Skeletal muscle tissue (tissue), 3 donors: ENCODE measurements at regions not wholly inside any gene's neighbourhood (a gene's known extent, or its start where the extent isn't known, plus 50 kb on each side); places are given as distances from the start of the nearest gene placed in this dataset.
"Not testable (repeated sequence)": the region's sequence is repeated elsewhere in the genome, so short reads cannot be mapped to it uniquely, and the experiment has no call there.

Experiments used
- H3K27ac ChIP-seq: one replicate; pipeline ENCODE4 v1.7.0; 2013; ENCODE audit warnings: mild to moderate bottlenecking, low read depth, low read length, inconsistent platforms
- H3K27me3 ChIP-seq, 3 donors: one replicate each; pipeline ENCODE4 v1.7.0; 2013; ENCODE audit warnings: low read length in 3 of 3; ENCODE audit not compliant: control insufficient read depth in 3 of 3, insufficient read depth in 3 of 3
- H3K36me3 ChIP-seq, 3 donors: one replicate each; pipeline ENCODE4 v1.7.0; 2013; ENCODE audit warnings: low read length in 3 of 3; ENCODE audit not compliant: control insufficient read depth in 3 of 3, insufficient read depth in 3 of 3
- H3K4me1 ChIP-seq, 3 donors: one replicate each; pipeline ENCODE4 v1.7.0; 2013; ENCODE audit warnings: low read length in 3 of 3, mild to moderate bottlenecking in 3 of 3; ENCODE audit not compliant: control insufficient read depth in 3 of 3, insufficient read depth in 3 of 3
- H3K4me3 ChIP-seq, 3 donors: one replicate each; pipeline ENCODE4 v1.7.0; 2013; ENCODE audit warnings: low read length in 3 of 3
- H3K9ac ChIP-seq, 3 donors: one replicate each; pipeline ENCODE4 v1.7.0; 2013; ENCODE audit warnings: low read length in 3 of 3, mild to moderate bottlenecking in 3 of 3, moderate library complexity in 2 of 3, low read depth in 1 of 3
- H3K9me3 ChIP-seq, 3 donors: one replicate each; pipeline ENCODE4 v1.7.0; 2013; ENCODE audit warnings: low read length in 3 of 3; ENCODE audit not compliant: control insufficient read depth in 3 of 3
- donor health status: Osteomylitis.

DNA sequence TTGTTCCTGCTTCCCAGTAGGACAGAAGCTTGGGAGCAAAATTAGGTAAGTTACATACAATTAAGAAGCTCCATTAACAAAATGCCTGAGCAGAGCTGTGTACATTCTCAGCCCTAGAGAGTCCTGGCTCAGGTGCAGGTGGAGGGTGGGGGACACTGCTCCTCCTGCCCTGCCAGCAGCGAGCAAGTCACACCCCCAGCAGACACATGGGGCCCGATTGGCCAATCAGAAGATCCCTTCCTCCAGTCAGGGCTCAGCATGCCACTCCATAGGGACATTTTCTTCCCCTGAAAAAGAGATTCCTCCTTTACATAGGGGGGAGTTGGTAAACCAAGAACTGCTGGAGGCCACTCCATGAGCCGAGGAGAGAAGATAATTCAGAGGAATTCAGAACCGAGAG lies 62.1 kb downstream of the PLXNA1 start:
- no peak overlapping the region for H3K4me3 ChIP-seq
- H3K36me3 ChIP-seq = no peaks in the 10 kb centered on the region
- peaks cover 0 to 3% (median under 1%) of the 10 kb centered on the region in 3 donors for H3K27me3 ChIP-seq
- peaks cover 0 to 4% (median 3%) of the 10 kb centered on the region in 3 donors for H3K4me1 ChIP-seq
- H3K9ac ChIP-seq = no peak overlapping the region
- H3K9me3 ChIP-seq = no peaks in the 10 kb centered on the region
- no peak overlapping the region for H3K27ac ChIP-seq

DNA sequence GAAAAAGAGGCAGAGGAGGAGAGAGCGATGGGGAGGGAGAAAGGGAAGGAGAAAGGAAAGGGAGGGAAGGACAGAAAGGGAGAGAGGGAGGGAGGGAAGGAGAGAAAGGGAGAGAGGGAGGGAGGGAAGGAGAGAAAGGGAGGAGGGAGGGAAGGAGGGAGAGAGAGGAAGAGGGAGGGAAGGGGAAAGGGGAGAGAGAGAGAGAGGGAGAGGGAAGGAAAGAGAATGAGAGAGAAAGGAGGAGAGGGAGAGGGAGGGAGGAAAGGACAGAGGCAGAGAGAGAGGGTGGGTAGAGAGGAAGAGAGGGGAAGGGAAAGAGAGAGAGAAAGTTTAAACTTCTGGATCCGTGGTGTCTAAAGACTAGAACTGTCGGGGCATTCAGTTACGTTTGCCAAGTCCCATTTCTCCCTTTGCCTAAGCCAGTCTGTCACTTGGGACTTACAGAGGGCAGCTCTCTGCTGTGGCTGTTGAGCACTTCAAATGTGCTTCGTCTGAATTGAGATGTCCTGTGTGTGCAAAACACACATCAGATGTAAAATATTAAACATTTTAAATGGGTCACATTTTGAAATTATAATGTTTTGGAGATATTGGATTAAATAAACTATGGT lies 62.6 kb downstream of the PLXNA1 start:
- Histone ChIP-seq H3K4me3 (no peak overlapping the region), H3K9ac (no peak overlapping the region), H3K9me3 (no peaks in the 10 kb centered on the region), H3K36me3 (no peaks in the 10 kb centered on the region), H3K27me3 (peaks cover 3 to 5% (median 4%) of the 10 kb centered on the region in 3 donors), H3K4me1 (peaks cover 0 to 4% (median 3%) of the 10 kb centered on the region in 3 donors), H3K27ac (no peak overlapping the region)

DNA sequence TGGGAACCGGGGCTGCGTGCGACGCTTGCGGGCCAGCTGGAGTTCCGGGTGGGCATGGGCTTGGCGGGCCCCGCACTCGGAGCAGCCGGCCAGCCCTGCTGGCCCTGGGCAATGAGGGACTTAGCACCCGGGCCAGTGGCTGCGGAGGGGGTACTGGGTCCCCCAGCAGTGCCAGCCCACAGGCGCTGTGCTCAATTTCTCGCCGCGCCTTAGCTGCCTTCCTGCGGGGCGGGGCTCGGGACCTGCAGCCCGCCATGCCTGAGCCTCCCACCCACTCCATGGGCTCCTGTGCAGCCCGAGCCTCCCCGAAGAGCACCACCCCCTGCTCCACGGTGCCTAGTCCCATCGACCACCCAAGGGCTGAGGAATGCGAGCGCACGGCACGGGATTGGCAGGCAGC lies 63.8 kb downstream of the PLXNA1 start:
- not testable (repeated sequence) for H3K4me3 ChIP-seq, H3K27ac ChIP-seq, H3K36me3 ChIP-seq, H3K9ac ChIP-seq, H3K9me3 ChIP-seq, H3K4me1 ChIP-seq, H3K27me3 ChIP-seq

DNA sequence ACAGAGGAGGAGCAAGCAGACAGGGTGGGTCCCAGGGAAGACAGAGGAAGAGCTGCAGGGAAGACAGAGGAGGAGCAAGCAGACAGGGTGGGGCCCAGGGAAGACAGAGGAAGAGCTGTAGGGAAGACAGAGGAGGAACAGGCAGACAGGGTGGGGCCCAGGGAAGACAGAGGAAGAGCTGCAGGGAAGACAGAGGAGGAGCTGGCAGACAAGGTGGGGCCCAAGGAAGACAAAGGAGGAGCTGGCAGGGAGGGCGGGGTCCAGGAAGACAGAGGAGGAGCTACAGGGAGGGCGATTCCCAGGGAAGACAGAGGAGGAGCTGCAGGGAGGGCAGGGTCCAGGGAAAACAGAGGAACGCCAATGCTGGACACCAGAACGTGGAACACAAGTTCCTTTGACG lies 66.5 kb downstream of the PLXNA1 start:
- Histone ChIP-seq H3K4me3 (no peak overlapping the region), H3K27me3 (peaks cover 3 to 5% (median 4%) of the 10 kb centered on the region in 3 donors), H3K36me3 (no peaks in the 10 kb centered on the region), H3K27ac (no peak overlapping the region), H3K9me3 (no peaks in the 10 kb centered on the region), H3K9ac (no peak overlapping the region), H3K4me1 (peaks cover 14 to 22% (median 20%) of the 10 kb centered on the region in 3 donors)

DNA sequence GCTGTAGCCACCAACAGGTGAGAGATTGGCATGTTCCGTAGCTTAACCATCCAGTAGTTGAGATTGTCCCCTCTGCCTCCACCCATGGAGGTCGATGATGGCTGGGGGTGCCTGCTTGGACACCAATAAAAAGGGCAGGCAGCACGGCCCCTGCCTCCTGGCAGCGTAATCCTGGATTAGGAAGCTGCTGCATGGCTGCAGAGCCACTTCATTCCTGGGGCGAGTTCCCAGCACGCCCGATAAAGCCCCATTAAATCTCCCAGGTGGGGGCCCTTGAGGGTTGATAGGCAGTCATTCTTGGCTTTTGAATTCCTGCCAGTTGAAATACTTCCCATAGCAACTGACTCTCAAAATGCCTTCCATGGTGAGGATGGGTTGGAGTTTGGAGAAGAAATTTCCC lies 67.8 kb downstream of the PLXNA1 start:
- H3K27me3 ChIP-seq = peaks cover 3 to 5% (median 4%) of the 10 kb centered on the region in 3 donors

DNA sequence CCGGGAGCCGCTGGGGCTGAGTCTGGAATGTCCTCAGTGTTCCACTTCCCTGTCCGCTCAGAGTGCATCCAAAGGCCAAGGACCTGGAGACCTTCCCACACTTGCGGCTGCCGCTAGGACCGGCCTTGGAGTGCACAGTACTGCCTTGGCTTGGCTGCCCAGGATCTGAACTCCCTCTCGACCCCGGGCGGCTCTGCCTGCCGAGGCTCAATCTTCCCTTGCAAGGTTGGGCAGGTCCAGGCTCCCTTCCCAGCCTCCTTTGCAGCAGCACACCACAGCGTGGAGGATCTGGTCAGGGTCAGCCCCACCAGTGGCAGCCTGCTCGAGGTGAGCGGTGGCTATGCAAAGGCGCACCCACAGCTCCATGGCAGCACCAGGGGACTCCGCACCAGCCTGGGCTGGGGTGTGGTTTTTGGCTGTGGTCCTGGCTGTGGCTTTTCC lies 69.2 kb downstream of the PLXNA1 start:
- Histone ChIP-seq H3K36me3 (no peaks in the 10 kb centered on the region), H3K4me1 (peaks cover 14 to 20% (median 18%) of the 10 kb centered on the region in 3 donors), H3K9me3 (peaks cover 0 to 2% (median 2%) of the 10 kb centered on the region in 3 donors), H3K27ac (no peak overlapping the region), H3K9ac (no peak overlapping the region), H3K4me3 (peak overlapping the region in 2 of 3 donors; percentile 6 to 23), H3K27me3 (peaks cover 3 to 5% (median 4%) of the 10 kb centered on the region in 3 donors)

More for the DNA sequence above, 67.8 kb downstream of the PLXNA1 start:
- Histone ChIP-seq H3K36me3 (no peaks in the 10 kb centered on the region), H3K27ac (no peak overlapping the region), H3K4me1 (peaks cover 14 to 20% (median 19%) of the 10 kb centered on the region in 3 donors), H3K9me3 (no peaks in the 10 kb centered on the region), H3K9ac (no peak overlapping the region), H3K4me3 (no peak overlapping the region)

DNA sequence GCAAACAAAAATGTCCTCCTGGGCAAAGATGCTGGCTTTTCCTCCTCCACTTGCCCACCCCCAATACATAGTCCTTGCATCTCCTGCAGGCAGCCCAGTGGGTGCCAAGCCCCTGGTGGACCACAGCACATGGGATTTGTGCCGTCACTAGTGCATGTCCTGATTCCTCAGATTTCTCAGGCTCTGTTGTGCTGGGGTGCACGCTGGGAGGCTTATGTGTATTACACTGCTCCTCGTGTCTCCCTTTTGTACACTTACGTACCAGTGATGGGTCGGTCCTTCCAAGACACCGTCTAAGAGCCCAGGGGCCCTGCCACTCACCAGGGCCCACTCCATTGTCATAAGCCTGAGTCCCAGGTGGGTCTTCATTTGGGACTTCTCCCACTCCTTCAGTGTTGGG lies 70.1 kb downstream of the PLXNA1 start:
- H3K4me3 ChIP-seq = no peak overlapping the region

DNA sequence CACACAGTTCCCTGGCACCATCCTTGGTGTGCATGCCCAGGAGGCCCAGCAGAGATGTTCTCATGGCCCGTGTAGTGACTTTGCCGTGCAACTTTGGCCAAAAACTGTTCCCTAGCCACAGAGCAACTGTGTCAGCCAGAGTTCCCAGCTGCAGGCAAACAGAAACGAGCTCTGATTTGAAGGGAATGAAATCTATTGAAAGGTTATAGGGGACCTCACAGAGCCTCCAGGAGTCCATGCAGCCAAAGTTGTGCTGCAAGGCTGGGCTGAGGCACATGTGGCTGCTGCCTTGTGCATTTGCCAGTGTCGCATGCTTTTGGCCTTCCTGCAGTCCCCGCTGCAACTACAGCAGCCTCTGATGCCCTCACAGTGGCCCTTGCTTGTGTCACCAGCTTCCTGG lies 70.5 kb downstream of the PLXNA1 start:
- Histone ChIP-seq H3K27ac (no peak overlapping the region), H3K9me3 (peaks cover 0 to 4% (median 2%) of the 10 kb centered on the region in 3 donors), H3K27me3 (peaks cover 3 to 5% (median 4%) of the 10 kb centered on the region in 3 donors), H3K4me3 (no peak overlapping the region), H3K36me3 (no peaks in the 10 kb centered on the region), H3K9ac (no peak overlapping the region), H3K4me1 (peaks cover 14 to 20% (median 18%) of the 10 kb centered on the region in 3 donors)

More for the DNA sequence above, 70.1 kb downstream of the PLXNA1 start:
- H3K36me3 ChIP-seq = no peaks in the 10 kb centered on the region
- no peak overlapping the region for H3K9ac ChIP-seq
- H3K4me1 ChIP-seq = peaks cover 14 to 20% (median 18%) of the 10 kb centered on the region in 3 donors
- H3K27ac ChIP-seq = no peak overlapping the region
- H3K27me3 ChIP-seq = peaks cover 3 to 5% (median 4%) of the 10 kb centered on the region in 3 donors
- H3K9me3 ChIP-seq = peaks cover 0 to 4% (median 2%) of the 10 kb centered on the region in 3 donors

DNA sequence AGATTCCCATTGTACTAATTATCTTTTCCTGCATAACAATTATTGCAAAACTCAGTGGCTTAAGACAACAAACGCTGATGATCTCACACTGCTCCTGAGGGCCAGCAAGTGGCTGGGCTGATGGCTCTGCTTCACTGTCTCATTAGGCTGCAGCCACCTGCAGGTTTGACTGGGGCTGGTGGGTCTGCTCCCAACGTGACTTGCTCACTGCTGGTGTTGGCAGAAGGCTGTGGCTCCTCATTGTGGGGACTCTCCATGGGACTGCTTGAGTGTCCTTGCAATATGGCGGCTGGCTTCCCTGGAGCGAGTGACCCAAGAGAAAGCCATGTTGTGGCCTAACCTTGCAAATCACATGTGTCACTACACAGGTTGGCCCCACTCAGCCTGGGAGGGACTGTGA lies 71.1 kb downstream of the PLXNA1 start:
- Histone ChIP-seq H3K9me3 (peaks cover 0 to 4% (median 2%) of the 10 kb centered on the region in 3 donors), H3K4me3 (no peak overlapping the region), H3K27me3 (peaks cover 3 to 5% (median 4%) of the 10 kb centered on the region in 3 donors), H3K36me3 (no peaks in the 10 kb centered on the region), H3K27ac (no peak overlapping the region), H3K9ac (no peak overlapping the region), H3K4me1 (peaks cover 14 to 20% (median 18%) of the 10 kb centered on the region in 3 donors)

DNA sequence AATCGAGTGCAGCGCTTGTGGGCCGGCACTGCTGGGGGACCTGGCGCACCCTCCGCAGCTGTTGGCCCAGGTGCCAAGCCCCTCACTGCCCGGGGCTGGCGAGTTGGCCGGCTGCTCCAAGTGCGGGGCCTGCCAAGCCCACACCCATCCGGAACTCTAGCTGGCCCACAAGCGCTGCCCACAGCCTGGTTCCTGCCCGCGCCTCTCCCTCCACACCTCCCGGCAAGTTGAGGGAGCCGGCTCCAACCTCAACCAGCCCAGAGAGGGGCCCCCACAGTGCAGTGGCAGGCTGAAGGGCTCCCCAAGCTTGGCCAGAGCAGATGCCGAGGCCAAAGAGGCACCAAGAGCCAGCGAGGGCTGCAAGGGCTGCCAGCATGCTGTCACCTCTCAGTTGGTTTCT lies 73.4 kb downstream of the PLXNA1 start:
- Histone ChIP-seq H3K9ac (no peak overlapping the region), H3K9me3 (peaks cover 0 to 7% (median 2%) of the 10 kb centered on the region in 3 donors), H3K4me3 (no peak overlapping the region), H3K4me1 (peaks cover 14 to 20% (median 18%) of the 10 kb centered on the region in 3 donors), H3K27ac (no peak overlapping the region), H3K36me3 (no peaks in the 10 kb centered on the region), H3K27me3 (no peaks in the 10 kb centered on the region)
